Duodenal mucosa (tissue), 2 donors: ENCODE measurements at regions not wholly inside any gene's neighbourhood (a gene's known extent, or its start where the extent isn't known, plus 50 kb on each side); places are given as distances from the start of the nearest gene placed in this dataset.

Experiments
- H3K27ac ChIP-seq: one replicate; pipeline ENCODE4 v1.7.0; 2013; ENCODE audit warnings: low read depth, low read length
- H3K27me3 ChIP-seq, 2 donors: one replicate each; pipeline ENCODE4 v1.7.0; 2013; ENCODE audit warnings: low read length in 2 of 2, control low read depth in 1 of 2; ENCODE audit not compliant: insufficient read depth in 2 of 2, control insufficient read depth in 1 of 2
- H3K36me3 ChIP-seq, 2 donors: one replicate each; pipeline ENCODE4 v1.7.0; 2013; ENCODE audit warnings: low read length in 2 of 2, control low read depth in 1 of 2; ENCODE audit not compliant: insufficient read depth in 2 of 2, control insufficient read depth in 1 of 2
- H3K4me1 ChIP-seq, 2 donors: one replicate each; pipeline ENCODE4 v1.7.0; 2013; ENCODE audit warnings: low read length in 2 of 2, control low read depth in 1 of 2; ENCODE audit not compliant: insufficient read depth in 2 of 2, control insufficient read depth in 1 of 2
- H3K4me3 ChIP-seq, 2 donors: one replicate each; pipeline ENCODE4 v1.7.0; 2013; ENCODE audit warnings: low read length in 2 of 2, low read depth in 1 of 2
- H3K9ac ChIP-seq, 2 donors: one replicate each; pipeline ENCODE4 v1.7.0; 2013; ENCODE audit warnings: low read length in 2 of 2, low read depth in 1 of 2
- H3K9me3 ChIP-seq, 2 donors: one replicate each; pipeline ENCODE4 v1.7.0; 2013; ENCODE audit warnings: low read length in 2 of 2, control low read depth in 1 of 2; ENCODE audit not compliant: control insufficient read depth in 1 of 2

DNA sequence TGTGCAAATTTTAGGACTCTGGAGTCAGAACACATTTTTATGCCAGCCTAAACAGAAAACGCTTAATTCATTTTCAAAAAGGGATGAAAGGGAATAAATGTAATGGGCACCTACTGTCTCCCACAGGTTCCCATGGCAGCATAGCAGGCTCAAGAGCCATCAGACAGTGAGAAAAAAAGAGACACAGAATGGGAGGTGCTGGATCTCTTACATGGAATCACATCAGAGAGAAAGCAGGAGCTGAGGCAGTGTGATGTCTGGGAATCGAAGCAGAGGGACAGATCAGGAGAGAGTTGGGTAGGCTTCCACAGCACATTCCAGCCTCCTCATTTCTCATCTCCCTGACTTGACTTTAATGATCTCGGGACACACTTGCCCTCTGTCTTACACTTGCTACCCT is 684.3 kb downstream of the KCNJ3 start:
- Histone ChIP-seq H3K9me3 (no peaks in the 10 kb centered on the region), H3K27me3 (no peaks in the 10 kb centered on the region), H3K4me1 (no peaks in the 10 kb centered on the region), H3K9ac (no peak overlapping the region), H3K36me3 (no peaks in the 10 kb centered on the region), H3K4me3 (no peak overlapping the region), H3K27ac (no peak overlapping the region)

DNA sequence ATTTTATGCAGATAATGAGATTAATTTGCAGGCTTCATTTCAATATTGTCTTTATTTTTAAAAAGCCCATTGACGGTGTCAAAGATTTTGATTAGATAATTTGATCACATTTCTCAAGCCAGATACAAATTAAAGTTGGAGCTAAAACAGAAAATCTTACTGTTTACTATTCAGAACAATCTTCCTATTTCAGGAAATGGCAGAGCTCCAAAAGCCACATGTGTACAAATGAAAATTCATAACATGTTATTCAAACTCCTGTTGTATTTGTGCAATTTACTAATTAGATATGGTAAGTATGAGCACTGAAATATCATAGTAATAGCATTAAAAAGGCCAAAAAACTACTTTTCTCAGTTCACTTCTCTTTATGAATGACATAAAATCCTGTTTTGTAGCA is 682.9 kb downstream of the KCNJ3 start:
- H3K4me1 ChIP-seq: no peaks in the 10 kb centered on the region
- H3K9ac ChIP-seq: no peak overlapping the region
- H3K4me3 ChIP-seq: no peak overlapping the region
- no peak overlapping the region for H3K27ac ChIP-seq
- H3K36me3 ChIP-seq: no peaks in the 10 kb centered on the region
- no peaks in the 10 kb centered on the region for H3K27me3 ChIP-seq
- no peaks in the 10 kb centered on the region for H3K9me3 ChIP-seq

DNA sequence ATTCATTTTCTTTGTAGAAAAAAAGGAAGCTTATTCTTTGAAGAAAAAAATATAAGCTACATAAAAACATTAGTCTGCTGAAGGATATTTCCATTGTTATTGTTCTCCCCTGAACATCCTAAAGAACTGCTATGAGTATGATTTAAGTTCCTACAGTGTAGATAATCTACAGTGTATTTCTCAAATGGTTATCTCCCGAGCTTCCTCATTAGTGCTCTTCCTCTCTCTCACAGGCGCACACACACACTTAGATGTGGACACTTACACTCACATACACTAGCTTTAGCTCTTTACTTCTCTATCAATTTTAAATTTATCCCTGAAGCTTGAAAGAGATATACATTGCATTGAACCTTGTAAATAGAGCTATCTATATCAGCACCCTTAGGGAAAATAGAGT is 681.0 kb downstream of the KCNJ3 start:
- no peak overlapping the region for H3K27ac ChIP-seq
- H3K36me3 ChIP-seq: no peaks in the 10 kb centered on the region
- H3K4me1 ChIP-seq: no peaks in the 10 kb centered on the region
- no peaks in the 10 kb centered on the region for H3K9me3 ChIP-seq
- no peaks in the 10 kb centered on the region for H3K27me3 ChIP-seq
- no peak overlapping the region for H3K4me3 ChIP-seq
- H3K9ac ChIP-seq: no peak overlapping the region

GRCh38 chr2:155377931-155378444 is 679.5 kb downstream of the KCNJ3 start:
- H3K9me3 ChIP-seq: no peaks in the 10 kb centered on the region
- H3K4me3 ChIP-seq: no peak overlapping the region
- H3K27ac ChIP-seq: no peak overlapping the region
- H3K9ac ChIP-seq: no peak overlapping the region
- no peaks in the 10 kb centered on the region for H3K4me1 ChIP-seq
- H3K27me3 ChIP-seq: no peaks in the 10 kb centered on the region
- H3K36me3 ChIP-seq: no peaks in the 10 kb centered on the region

GRCh38 chr2:155377266-155377680 is 678.8 kb downstream of the KCNJ3 start:
- no peak overlapping the region for H3K4me3 ChIP-seq
- H3K9me3 ChIP-seq: no peaks in the 10 kb centered on the region
- H3K36me3 ChIP-seq: no peaks in the 10 kb centered on the region
- H3K27me3 ChIP-seq: peaks cover 0 to under 1% of the 10 kb centered on the region in 2 donors
- no peak overlapping the region for H3K27ac ChIP-seq
- no peak overlapping the region for H3K9ac ChIP-seq
- no peaks in the 10 kb centered on the region for H3K4me1 ChIP-seq

DNA sequence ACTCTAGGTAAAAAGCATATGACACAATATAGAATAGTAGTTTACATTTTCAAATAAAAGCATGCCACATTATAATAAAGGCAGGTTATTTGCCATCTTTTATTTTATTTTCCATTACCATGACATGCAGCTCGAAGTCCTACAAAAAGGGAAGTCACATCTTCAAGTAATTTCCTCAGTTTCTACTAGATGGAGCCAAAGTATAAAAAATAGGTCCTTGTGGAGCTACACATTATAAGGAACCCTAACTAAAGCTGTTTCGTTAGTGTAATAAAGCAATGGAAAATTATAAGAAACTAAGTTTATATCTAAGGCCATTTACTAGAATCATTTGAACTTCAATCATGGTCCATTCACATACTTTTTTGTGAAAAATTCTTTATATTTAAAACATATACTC is 674.5 kb downstream of the KCNJ3 start:
- H3K36me3 ChIP-seq: no peaks in the 10 kb centered on the region
- no peak overlapping the region for H3K9ac ChIP-seq
- no peak overlapping the region for H3K27ac ChIP-seq
- H3K4me3 ChIP-seq: no peak overlapping the region
- H3K27me3 ChIP-seq: peaks cover 0 to 6% of the 10 kb centered on the region in 2 donors
- H3K9me3 ChIP-seq: no peaks in the 10 kb centered on the region
- H3K4me1 ChIP-seq: no peaks in the 10 kb centered on the region

GRCh38 chr2:155368934-155369333 is 670.4 kb downstream of the KCNJ3 start:
- no peaks in the 10 kb centered on the region for H3K36me3 ChIP-seq
- no peaks in the 10 kb centered on the region for H3K9me3 ChIP-seq
- H3K27ac ChIP-seq: no peak overlapping the region
- peaks cover 0 to 6% of the 10 kb centered on the region in 2 donors for H3K27me3 ChIP-seq
- H3K4me1 ChIP-seq: no peaks in the 10 kb centered on the region
- H3K4me3 ChIP-seq: no peak overlapping the region
- no peak overlapping the region for H3K9ac ChIP-seq

DNA sequence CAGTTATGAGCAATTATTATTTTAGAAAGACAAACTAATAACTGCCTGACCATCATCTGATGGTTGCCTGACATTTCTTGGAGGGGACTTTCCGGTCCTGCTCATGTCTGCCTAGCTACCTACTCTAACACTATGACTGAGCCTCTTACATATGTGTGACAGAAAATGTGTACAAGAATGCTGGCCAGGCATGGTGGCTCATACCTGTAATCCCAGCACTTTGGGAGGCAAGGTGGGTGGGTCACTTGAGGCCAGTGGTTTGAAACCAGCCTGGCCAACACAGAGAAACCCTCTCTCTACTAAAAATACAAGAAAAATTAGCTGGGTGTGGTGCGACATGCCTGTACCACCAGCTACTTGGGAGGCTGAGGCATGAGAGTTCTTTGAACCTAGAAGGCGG is 666.3 kb downstream of the KCNJ3 start:
- no peak overlapping the region for H3K9ac ChIP-seq
- H3K36me3 ChIP-seq: no peaks in the 10 kb centered on the region
- H3K4me3 ChIP-seq: no peak overlapping the region
- no peaks in the 10 kb centered on the region for H3K27me3 ChIP-seq
- H3K27ac ChIP-seq: no peak overlapping the region
- H3K4me1 ChIP-seq: no peaks in the 10 kb centered on the region
- no peaks in the 10 kb centered on the region for H3K9me3 ChIP-seq

DNA sequence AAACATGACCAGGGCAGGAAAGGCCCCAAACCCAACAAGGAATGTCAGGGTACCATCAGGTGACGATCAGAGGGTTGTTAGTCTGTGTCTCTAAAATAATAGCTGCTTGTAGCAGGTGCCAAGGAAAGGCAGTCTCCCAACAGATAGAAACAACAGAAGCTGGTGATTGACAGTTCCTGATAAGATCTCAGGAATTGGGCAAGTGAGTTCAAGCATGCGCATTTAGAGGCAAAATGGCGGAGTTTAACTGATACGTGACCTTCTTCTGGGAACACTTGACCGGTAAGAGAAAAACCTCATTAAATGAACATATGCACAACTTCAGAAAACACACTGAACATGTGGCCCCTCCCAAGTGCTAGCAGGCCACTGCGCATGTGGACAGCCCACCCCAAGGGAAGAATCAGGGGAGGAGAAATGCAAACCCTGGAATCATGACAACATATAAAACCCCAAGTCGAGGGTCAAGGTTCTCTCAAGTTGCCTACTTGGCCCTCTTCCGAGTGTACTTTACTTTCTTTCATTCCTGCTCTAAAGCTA is 664.9 kb downstream of the KCNJ3 start:
- Histone ChIP-seq H3K36me3 (no peaks in the 10 kb centered on the region), H3K4me1 (no peaks in the 10 kb centered on the region), H3K4me3 (no peak overlapping the region), H3K27me3 (no peaks in the 10 kb centered on the region), H3K9me3 (no peaks in the 10 kb centered on the region), H3K9ac (no peak overlapping the region), H3K27ac (no peak overlapping the region)

DNA sequence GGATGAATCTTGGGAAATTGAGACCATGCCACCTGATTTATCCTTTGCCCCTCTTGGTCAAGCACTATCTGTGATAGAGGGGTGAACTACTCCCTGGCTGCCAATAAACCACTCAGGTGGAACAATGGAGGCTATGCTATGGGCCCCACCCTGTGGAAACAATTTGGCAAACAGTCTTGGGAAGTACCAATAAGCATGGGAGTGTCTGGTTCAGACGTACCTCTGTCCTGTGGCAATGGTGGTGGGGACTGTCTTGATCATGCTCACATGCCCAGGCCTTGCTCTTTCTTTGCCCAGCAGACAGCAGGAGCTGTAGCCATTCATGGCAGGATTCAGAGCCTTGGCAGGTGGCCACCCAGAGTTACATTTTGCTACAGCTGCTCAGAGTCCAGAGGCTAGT is 658.7 kb downstream of the KCNJ3 start:
- Histone ChIP-seq H3K27ac (no peak overlapping the region), H3K27me3 (no peaks in the 10 kb centered on the region), H3K9me3 (no peaks in the 10 kb centered on the region), H3K4me1 (no peaks in the 10 kb centered on the region), H3K9ac (no peak overlapping the region), H3K36me3 (no peaks in the 10 kb centered on the region), H3K4me3 (no peak overlapping the region)

DNA sequence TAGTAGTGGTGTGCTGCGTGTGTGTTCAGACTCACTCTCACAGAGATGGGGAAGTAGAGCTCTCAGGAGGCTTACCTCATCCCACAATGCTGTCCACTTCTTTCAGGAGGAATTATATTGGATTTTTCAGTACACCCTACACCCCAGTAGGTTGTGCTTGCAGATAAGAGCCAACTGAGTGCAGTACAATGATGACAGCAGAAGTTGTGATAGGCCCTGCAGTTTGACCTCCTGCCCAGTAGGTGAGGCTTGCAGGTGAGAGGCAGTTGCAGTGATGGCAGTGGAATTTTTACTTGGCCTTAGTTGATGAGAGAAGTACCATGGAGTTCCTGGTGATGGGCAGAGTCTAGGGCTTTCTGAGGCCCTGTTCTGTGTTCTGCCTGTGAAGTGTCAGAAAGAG is 657.8 kb downstream of the KCNJ3 start:
- H3K4me1 ChIP-seq: no peaks in the 10 kb centered on the region
- H3K36me3 ChIP-seq: no peaks in the 10 kb centered on the region
- no peak overlapping the region for H3K27ac ChIP-seq
- no peaks in the 10 kb centered on the region for H3K9me3 ChIP-seq
- no peaks in the 10 kb centered on the region for H3K27me3 ChIP-seq
- H3K4me3 ChIP-seq: no peak overlapping the region
- no peak overlapping the region for H3K9ac ChIP-seq
